ENCODE measurements at regions not wholly inside any gene's neighbourhood (a gene's known extent, or its start where the extent isn't known, plus 50 kb on each side); places are given as distances from the start of the nearest gene placed in this dataset.
A peak's percentile ranks its signal among the peaks of the same experiment; 100 is the strongest.
"Not testable (repeated sequence)": the region's sequence is repeated elsewhere in the genome, so short reads cannot be mapped to it uniquely, and the experiment has no call there.

GRCh38 chrX:99988532-99988931 lies 421.5 kb downstream of the PCDH19 start:
- not testable (repeated sequence) for DNase-seq

- no peak for DNase-seq
These were observed 436.4 kb downstream of the PCDH19 start for GRCh38 chrX:99973572-99974226.

- DNase-seq: peak in 1 of 58 donors; percentile 0
These were observed 470.2 kb downstream of the PCDH19 start for GRCh38 chrX:99939883-99940232.

- peak in 7 of 58 donors; percentile 0 for DNase-seq
These were observed 470.7 kb downstream of the PCDH19 start for GRCh38 chrX:99939206-99939882.

- no peak for DNase-seq
These were observed 471.6 kb downstream of the PCDH19 start for GRCh38 chrX:99938464-99938863.

GRCh38 chrX:99933865-99934264 lies 476.2 kb downstream of the PCDH19 start:
- no peak for DNase-seq

- no peak for DNase-seq
These were observed 495.4 kb downstream of the PCDH19 start for GRCh38 chrX:99914635-99915034.

- no peak for DNase-seq
These were observed 496.5 kb downstream of the PCDH19 start for GRCh38 chrX:99913611-99914010.

- DNase-seq: no peak
These were observed 500.1 kb downstream of the PCDH19 start for GRCh38 chrX:99909946-99910345.

- no peak for DNase-seq
These were observed 509.0 kb downstream of the PCDH19 start for GRCh38 chrX:99901091-99901490.

GRCh38 chrX:99887918-99888317 lies 522.2 kb downstream of the PCDH19 start:
- no peak for DNase-seq

GRCh38 chrX:99857455-99857854 lies 552.6 kb downstream of the PCDH19 start:
- no peak for DNase-seq

GRCh38 chrX:99833821-99834220 lies 576.3 kb downstream of the PCDH19 start:
- no peak for DNase-seq

GRCh38 chrX:99820197-99820596 lies 589.9 kb downstream of the PCDH19 start:
- DNase-seq: no peak

- DNase-seq: no peak
These were observed 610.1 kb downstream of the PCDH19 start for GRCh38 chrX:99800016-99800415.

- DNase-seq: no peak
These were observed 611.1 kb downstream of the PCDH19 start for GRCh38 chrX:99798936-99799335.

GRCh38 chrX:99795495-99795894 lies 614.6 kb downstream of the PCDH19 start:
- no peak for DNase-seq

- no peak for DNase-seq
These were observed 627.5 kb downstream of the PCDH19 start for GRCh38 chrX:99782516-99783040.

GRCh38 chrX:99777912-99778311 lies 632.2 kb downstream of the PCDH19 start:
- no peak for DNase-seq

- no peak for DNase-seq
These were observed 648.3 kb downstream of the PCDH19 start for GRCh38 chrX:99761731-99762130.

- no peak for DNase-seq
These were observed 657.3 kb downstream of the PCDH19 start for GRCh38 chrX:99752776-99753175.

GRCh38 chrX:99750721-99751120 lies 659.4 kb downstream of the PCDH19 start:
- no peak for DNase-seq

GRCh38 chrX:99722094-99722493 lies 688.0 kb downstream of the PCDH19 start:
- DNase-seq: no peak

All from anterior cingulate cortex (tissue), 58 donors.